ENCODE measurements at regions not wholly inside any gene's neighbourhood (a gene's known extent, or its start where the extent isn't known, plus 50 kb on each side); places are given as distances from the start of the nearest gene placed in this dataset.
"Not testable (repeated sequence)": the region's sequence is repeated elsewhere in the genome, so short reads cannot be mapped to it uniquely, and the experiment has no call there.

GRCh38 chr17:30731210-30732132, 93.0 kb downstream of the CRLF3 start:
- not testable (repeated sequence) for DNase-seq

- not testable (repeated sequence) for DNase-seq
These were observed 93.7 kb downstream of the CRLF3 start for GRCh38 chr17:30730837-30731209.

- not testable (repeated sequence) for DNase-seq
These were observed 94.2 kb downstream of the CRLF3 start for GRCh38 chr17:30730171-30730836.

GRCh38 chr17:30729471-30730170, 94.9 kb downstream of the CRLF3 start:
- DNase-seq: not testable (repeated sequence)

- not testable (repeated sequence) for DNase-seq
These were observed 97.0 kb downstream of the CRLF3 start for GRCh38 chr17:30727517-30727916.

GRCh38 chr17:30726734-30727133, 97.8 kb downstream of the CRLF3 start:
- not testable (repeated sequence) for DNase-seq

- DNase-seq: not testable (repeated sequence)
These were observed 98.2 kb downstream of the CRLF3 start for GRCh38 chr17:30726310-30726709.

- not testable (repeated sequence) for DNase-seq
These were observed 100.3 kb downstream of the CRLF3 start for GRCh38 chr17:30724034-30724650.

GRCh38 chr17:30722114-30722780, 102.2 kb downstream of the CRLF3 start:
- DNase-seq: not testable (repeated sequence)

GRCh38 chr17:30720971-30721370, 103.5 kb downstream of the CRLF3 start:
- DNase-seq: not testable (repeated sequence)

- DNase-seq: no peak
These were observed 104.5 kb downstream of the CRLF3 start for GRCh38 chr17:30720013-30720471.

GRCh38 chr17:30719131-30719973, 105.1 kb downstream of the CRLF3 start:
- not testable (repeated sequence) for DNase-seq

- not testable (repeated sequence) for DNase-seq
These were observed 105.8 kb downstream of the CRLF3 start for GRCh38 chr17:30718691-30719090.

- DNase-seq: not testable (repeated sequence)
These were observed 106.4 kb downstream of the CRLF3 start for GRCh38 chr17:30718099-30718447.

- no peak for DNase-seq
These were observed 107.0 kb downstream of the CRLF3 start for GRCh38 chr17:30717291-30718098.

- DNase-seq: no peak
These were observed 107.8 kb downstream of the CRLF3 start for GRCh38 chr17:30716461-30717290.

- not testable (repeated sequence) for DNase-seq
These were observed 109.5 kb downstream of the CRLF3 start for GRCh38 chr17:30714825-30715622.

- not testable (repeated sequence) for DNase-seq
These were observed 110.7 kb downstream of the CRLF3 start for GRCh38 chr17:30713805-30714204.

All from NCI-H1436 treated with DMSO at 0.1 percent for 48 hours (cell line).